ENCODE measurements at regions not wholly inside any gene's neighbourhood (a gene's known extent, or its start where the extent isn't known, plus 50 kb on each side); places are given as distances from the start of the nearest gene placed in this dataset.

DNA sequence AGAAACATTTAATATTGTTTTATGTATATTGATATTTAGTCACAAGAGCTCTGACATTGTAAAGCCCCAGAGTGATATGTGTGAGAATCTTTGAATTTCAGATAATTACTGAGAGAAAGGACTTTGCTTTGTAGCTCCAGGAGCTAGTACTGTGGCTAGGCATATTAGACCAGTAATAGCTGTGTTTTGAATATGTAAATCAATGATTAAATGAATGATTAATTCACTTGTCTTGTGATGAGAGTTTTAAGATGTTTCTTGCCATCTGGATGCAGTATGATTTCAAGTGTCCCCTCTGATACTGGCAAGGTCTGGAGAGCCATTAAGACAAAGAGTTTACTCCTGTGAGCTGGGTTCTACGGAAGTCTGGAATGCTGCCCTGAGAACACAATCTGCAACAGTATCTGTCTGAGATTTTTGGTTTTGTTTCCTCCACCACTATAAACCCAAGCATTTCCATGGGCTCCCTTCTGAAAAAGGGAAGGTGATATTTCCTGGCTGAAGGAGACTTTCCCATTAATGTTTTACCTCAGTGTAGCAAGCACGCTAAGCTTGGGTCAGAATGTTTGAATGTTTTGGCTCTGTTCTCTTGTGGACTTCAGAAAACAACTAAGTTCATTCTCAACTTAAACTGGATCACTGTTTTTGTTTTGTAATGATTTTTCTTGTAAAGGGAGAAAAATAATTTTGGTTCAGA lies 61.3 kb upstream of the BICC1 start:
- intact Hi-C loops (cut with DNase I) = no loop called here

DNA sequence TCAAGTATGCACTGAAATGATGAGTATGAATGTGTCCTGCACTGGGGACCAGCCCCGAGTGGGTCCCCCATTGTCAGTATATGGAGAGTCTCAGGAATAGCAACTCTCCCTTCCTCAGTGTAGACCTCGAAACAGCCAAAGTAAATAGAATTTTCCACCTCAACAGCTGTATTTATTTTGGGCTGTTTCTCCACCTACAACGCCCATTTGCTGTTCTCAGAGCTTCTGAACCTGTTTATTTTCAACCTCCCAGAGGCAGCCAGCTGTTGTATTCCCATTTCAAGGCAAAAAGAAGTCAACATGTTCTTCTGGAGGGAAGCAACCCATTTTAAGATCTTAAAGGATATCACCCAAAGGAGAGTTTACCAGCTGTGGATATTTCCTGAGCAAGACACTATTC lies 59.6 kb upstream of the BICC1 start:
- WGBS, 3 donors = 47 to 78% (median 75%) methylated on average over 3 of the region's 3 CpGs
- Histone ChIP-seq H3K4me1 (ENCODE audit: insufficient read depth) (peaks cover 3% of the 10 kb centered on the region), H3K4me3 (no peak overlapping the region), H3K27ac (no peak overlapping the region), H3K36me3 (no peaks in the 10 kb centered on the region), H3K27me3 (no peaks in the 10 kb centered on the region), H3K9me3 (no peaks in the 10 kb centered on the region)
- DNase-seq = no peak
- intact Hi-C loops (cut with DNase I) = no loop called here
- TF ChIP-seq EP300 (IDR thresholded peaks at IDR 0.05) = no peak
- TF ChIP-seq, protein P1, sequence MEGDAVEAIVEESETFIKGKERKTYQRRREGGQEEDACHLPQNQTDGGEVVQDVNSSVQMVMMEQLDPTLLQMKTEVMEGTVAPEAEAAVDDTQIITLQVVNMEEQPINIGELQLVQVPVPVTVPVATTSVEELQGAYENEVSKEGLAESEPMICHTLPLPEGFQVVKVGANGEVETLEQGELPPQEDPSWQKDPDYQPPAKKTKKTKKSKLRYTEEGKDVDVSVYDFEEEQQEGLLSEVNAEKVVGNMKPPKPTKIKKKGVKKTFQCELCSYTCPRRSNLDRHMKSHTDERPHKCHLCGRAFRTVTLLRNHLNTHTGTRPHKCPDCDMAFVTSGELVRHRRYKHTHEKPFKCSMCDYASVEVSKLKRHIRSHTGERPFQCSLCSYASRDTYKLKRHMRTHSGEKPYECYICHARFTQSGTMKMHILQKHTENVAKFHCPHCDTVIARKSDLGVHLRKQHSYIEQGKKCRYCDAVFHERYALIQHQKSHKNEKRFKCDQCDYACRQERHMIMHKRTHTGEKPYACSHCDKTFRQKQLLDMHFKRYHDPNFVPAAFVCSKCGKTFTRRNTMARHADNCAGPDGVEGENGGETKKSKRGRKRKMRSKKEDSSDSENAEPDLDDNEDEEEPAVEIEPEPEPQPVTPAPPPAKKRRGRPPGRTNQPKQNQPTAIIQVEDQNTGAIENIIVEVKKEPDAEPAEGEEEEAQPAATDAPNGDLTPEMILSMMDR (IDR thresholded peaks at IDR 0.05) = no peak
- TF ChIP-seq POLR2A (IDR thresholded peaks at IDR 0.05) = no peak

More for the DNA sequence above, 61.3 kb upstream of the BICC1 start:
- Histone ChIP-seq H3K27me3 (no peaks in the 10 kb centered on the region), H3K4me1 (ENCODE audit: insufficient read depth) (peaks cover 3% of the 10 kb centered on the region), H3K4me3 (no peak overlapping the region), H3K9me3 (no peaks in the 10 kb centered on the region), H3K36me3 (no peaks in the 10 kb centered on the region), H3K27ac (no peak overlapping the region)
- WGBS, 3 donors = 11 to 20% (median 19%) methylated on average over 2 of the region's 2 CpGs
- TF ChIP-seq POLR2A (IDR thresholded peaks at IDR 0.05) = no peak
- no peak for TF ChIP-seq EP300 (IDR thresholded peaks at IDR 0.05)
- TF ChIP-seq, protein P1 (IDR thresholded peaks at IDR 0.05) = no peak
- no peak for DNase-seq

DNA sequence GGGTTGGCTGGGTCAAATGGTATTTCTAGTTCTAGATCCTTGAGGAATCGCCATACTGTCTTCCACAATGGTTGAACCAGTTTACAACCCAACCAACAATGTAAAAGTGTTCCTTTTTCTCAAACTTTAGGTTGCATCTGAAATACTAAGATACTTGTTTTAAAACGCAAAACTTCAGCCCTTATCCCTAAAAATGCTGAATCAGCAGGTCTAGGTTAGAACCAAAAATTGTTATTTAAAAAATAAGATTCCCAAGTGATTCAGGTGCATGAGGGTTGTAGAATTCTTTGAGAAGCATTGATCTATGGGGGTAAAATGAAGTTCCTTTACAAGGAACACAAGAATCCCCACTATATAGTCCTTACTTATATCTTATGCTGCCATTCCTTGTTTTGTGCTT lies 56.5 kb upstream of the BICC1 start:
- Histone ChIP-seq H3K36me3 (no peaks in the 10 kb centered on the region), H3K27me3 (no peaks in the 10 kb centered on the region), H3K4me3 (no peak overlapping the region), H3K9me3 (no peaks in the 10 kb centered on the region), H3K4me1 (ENCODE audit: insufficient read depth) (peaks cover 4% of the 10 kb centered on the region), H3K27ac (no peak overlapping the region)
- TF ChIP-seq, protein P1 (IDR thresholded peaks at IDR 0.05) = no peak
- TF ChIP-seq EP300 (IDR thresholded peaks at IDR 0.05) (no peak), POLR2A (IDR thresholded peaks at IDR 0.05) (no peak)
- no peak for DNase-seq
- intact Hi-C loops (cut with DNase I) = no loop called here
- WGBS, 3 donors = 93 to 98% (median 96%) methylated on average over 2 of the region's 2 CpGs

DNA sequence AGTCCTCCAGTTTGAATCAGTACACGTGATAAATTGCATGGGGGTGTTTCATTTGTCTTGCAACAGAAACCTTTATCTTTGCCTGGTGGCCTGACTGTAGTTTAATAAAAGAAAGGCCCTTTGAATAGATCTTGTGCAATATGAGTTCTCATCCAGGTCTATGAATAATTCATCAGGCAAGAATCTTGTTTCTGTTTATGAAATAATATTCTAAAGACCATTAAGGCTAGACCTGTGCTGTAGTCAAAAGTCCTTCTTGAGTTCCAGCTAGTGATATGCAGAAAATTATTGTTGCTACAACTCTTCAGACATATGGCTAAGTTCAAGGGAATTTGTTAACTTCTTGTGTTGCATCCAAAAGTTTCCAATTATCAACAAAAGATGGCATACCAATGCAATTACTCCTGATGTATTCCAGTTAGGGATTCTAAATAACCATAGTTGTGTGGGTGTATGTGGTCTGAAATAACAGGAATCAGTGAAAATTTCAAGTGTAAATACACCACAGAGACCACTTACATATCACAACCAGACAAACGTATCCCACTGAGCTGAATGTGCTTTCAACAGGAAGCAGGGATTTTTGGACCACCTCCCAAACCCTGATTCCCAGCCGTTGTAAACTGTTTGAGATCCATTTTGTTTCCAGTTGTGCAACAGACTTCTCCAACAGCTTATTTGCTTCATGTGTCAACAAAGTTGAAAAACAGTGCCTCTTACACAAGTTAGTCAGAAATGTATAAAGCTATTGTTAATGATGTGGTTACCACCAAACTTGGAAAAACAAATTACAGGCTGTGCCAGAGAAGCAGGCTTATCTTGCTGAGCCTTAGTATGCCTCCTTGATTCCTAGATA lies 54.7 kb upstream of the BICC1 start:
- intact Hi-C loops (cut with DNase I) = no loop called here
- TF ChIP-seq EP300 (IDR thresholded peaks at IDR 0.05) (peak; percentile 29), POLR2A (IDR thresholded peaks at IDR 0.05) (no peak)
- Histone ChIP-seq H3K9me3 (no peaks in the 10 kb centered on the region), H3K4me1 (ENCODE audit: insufficient read depth) (peaks cover 3% of the 10 kb centered on the region), H3K27me3 (no peaks in the 10 kb centered on the region), H3K27ac (peak overlapping the region in 1 of 2 donors; percentile 58), H3K4me3 (no peak overlapping the region), H3K36me3 (no peaks in the 10 kb centered on the region)
- DNase-seq = peak; percentile 50 to 86 (median 62)
- WGBS, 3 donors = 3 to 6% (median 4%) methylated on average over 3 of the region's 3 CpGs

DNA sequence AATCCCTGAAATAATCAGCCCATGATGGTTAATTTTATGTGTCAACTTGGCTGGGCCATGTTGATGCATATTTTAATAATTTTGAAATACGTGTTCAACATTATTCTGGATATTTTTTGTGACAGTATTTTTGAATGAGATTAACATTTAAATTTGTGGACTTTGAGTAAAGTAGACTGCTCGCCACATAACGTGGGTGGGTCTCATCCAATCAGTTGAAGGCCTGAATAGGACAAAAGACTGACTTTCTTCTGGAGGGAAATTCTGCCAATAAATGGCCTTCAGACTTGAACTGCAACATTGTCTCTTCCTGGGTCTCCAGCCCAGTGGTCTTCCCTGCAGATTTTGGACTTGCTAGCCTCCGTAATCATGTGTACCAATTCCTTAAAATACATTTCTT lies 53.6 kb upstream of the BICC1 start:
- intact Hi-C loops (cut with DNase I) = no loop called here
- Histone ChIP-seq H3K36me3 (no peaks in the 10 kb centered on the region), H3K4me1 (ENCODE audit: insufficient read depth) (peaks cover 1% of the 10 kb centered on the region), H3K27me3 (no peaks in the 10 kb centered on the region), H3K4me3 (no peak overlapping the region), H3K27ac (no peak overlapping the region), H3K9me3 (no peaks in the 10 kb centered on the region)
- TF ChIP-seq, protein P1 (IDR thresholded peaks at IDR 0.05) = no peak
- TF ChIP-seq EP300 (IDR thresholded peaks at IDR 0.05) = no peak
- no peak for TF ChIP-seq POLR2A (IDR thresholded peaks at IDR 0.05)
- no peak for DNase-seq
- WGBS, 3 donors = 89 to 91% (median 91%) methylated on average over 4 of the region's 4 CpGs

Measured in ovary (tissue), 7 donors.